ENCODE measurements at regions not wholly inside any gene's neighbourhood (a gene's known extent, or its start where the extent isn't known, plus 50 kb on each side); places are given as distances from the start of the nearest gene placed in this dataset.

GRCh38 chr10:21019436-21019835 is 122.3 kb upstream of the NEBL start:
- DNase-seq (ENCODE audit: low read depth), result no peak

- no peak for DNase-seq (ENCODE audit: low read depth)
Observed at GRCh38 chr10:21015851-21016250, 118.7 kb upstream of the NEBL start.

- DNase-seq (ENCODE audit: low read depth), result no peak
Observed at GRCh38 chr10:21014141-21014540, 117.0 kb upstream of the NEBL start.

GRCh38 chr10:21011433-21012018 is 114.4 kb upstream of the NEBL start:
- no peak for DNase-seq (ENCODE audit: low read depth)

GRCh38 chr10:21010615-21011014 is 113.5 kb upstream of the NEBL start:
- no peak for DNase-seq (ENCODE audit: low read depth)

- DNase-seq (ENCODE audit: low read depth), result no peak
Observed at GRCh38 chr10:21003240-21003822, 106.2 kb upstream of the NEBL start.

- DNase-seq (ENCODE audit: low read depth), result no peak
Observed at GRCh38 chr10:21002091-21002878, 105.2 kb upstream of the NEBL start.

- no peak for DNase-seq (ENCODE audit: low read depth)
Observed at GRCh38 chr10:20999699-21000098, 102.6 kb upstream of the NEBL start.

- no peak for DNase-seq (ENCODE audit: low read depth)
Observed at GRCh38 chr10:20998036-20998435, 100.9 kb upstream of the NEBL start.

GRCh38 chr10:20995123-20995987 is 98.2 kb upstream of the NEBL start:
- no peak for DNase-seq (ENCODE audit: low read depth)

- no peak for DNase-seq (ENCODE audit: low read depth)
Observed at GRCh38 chr10:20993830-20994527, 96.9 kb upstream of the NEBL start.

- no peak for DNase-seq (ENCODE audit: low read depth)
Observed at GRCh38 chr10:20993389-20993788, 96.3 kb upstream of the NEBL start.

GRCh38 chr10:20991526-20991925 is 94.4 kb upstream of the NEBL start:
- no peak for DNase-seq (ENCODE audit: low read depth)

GRCh38 chr10:20990604-20991003 is 93.5 kb upstream of the NEBL start:
- DNase-seq (ENCODE audit: low read depth), result no peak

GRCh38 chr10:20988357-20988983 is 91.4 kb upstream of the NEBL start:
- DNase-seq (ENCODE audit: low read depth), result no peak

- no peak for DNase-seq (ENCODE audit: low read depth)
Observed at GRCh38 chr10:20986049-20986448, 88.9 kb upstream of the NEBL start.

GRCh38 chr10:20984662-20985061 is 87.6 kb upstream of the NEBL start:
- DNase-seq (ENCODE audit: low read depth), result no peak

- no peak for DNase-seq (ENCODE audit: low read depth)
Observed at GRCh38 chr10:20981419-20981953, 84.4 kb upstream of the NEBL start.

GRCh38 chr10:20978617-20979016 is 81.5 kb upstream of the NEBL start:
- DNase-seq (ENCODE audit: low read depth), result no peak

GRCh38 chr10:20977300-20977699 is 80.2 kb upstream of the NEBL start:
- DNase-seq (ENCODE audit: low read depth), result no peak

GRCh38 chr10:20976891-20977290 is 79.8 kb upstream of the NEBL start:
- DNase-seq (ENCODE audit: low read depth), result no peak
